SU-DHL-6 (cell line): ENCODE measurements at regions not wholly inside any gene's neighbourhood (a gene's known extent, or its start where the extent isn't known, plus 50 kb on each side); places are given as distances from the start of the nearest gene placed in this dataset.

Experiments used
- H2AFZ ChIP-seq: fragments of 200-600 bp; sonication (generic); 2 replicates; pipeline ENCODE4 v1.6.1; 2014; ENCODE audit warnings: low read depth, mild to moderate bottlenecking, moderate library complexity, mixed read lengths, antibody characterized with exemption, low read length; ENCODE audit not compliant: severe bottlenecking
- H3F3A ChIP-seq: fragments of 200-600 bp; shearing (Covaris generic); 2 replicates; pipeline ENCODE4 v1.6.0; 2016; ENCODE audit warnings: antibody characterized with exemption, mild to moderate bottlenecking; ENCODE audit not compliant: insufficient read depth
- H3K27ac ChIP-seq: fragments of 200-600 bp; sonication (generic); 2 replicates; pipeline ENCODE4 v1.5.1; 2016; ENCODE audit warnings: low read depth, mild to moderate bottlenecking, low read length, moderate library complexity, mixed read lengths
- H3K27me3 ChIP-seq: fragments of 200-600 bp; sonication (generic), shearing (Covaris generic); 2 replicates; pipeline ENCODE4 v1.6.0; 2014; ENCODE audit warnings: mild to moderate bottlenecking, low read length
- H3K36me3 ChIP-seq: fragments of 200-600 bp; sonication (generic); 2 replicates; pipeline ENCODE4 v1.6.1; 2014; ENCODE audit warnings: mild to moderate bottlenecking, low read length, mixed read lengths
- H3K4me2 ChIP-seq: fragments of 300-600, 200-600 bp; shearing (Covaris generic), sonication (generic); 2 replicates; pipeline ENCODE4 v1.6.0; 2014; ENCODE audit warnings: low read length, low read depth, mild to moderate bottlenecking; ENCODE audit not compliant: poor library complexity, severe bottlenecking
- H3K4me3 ChIP-seq: fragments of 200-600 bp; sonication (generic); 2 replicates; pipeline ENCODE4 v1.5.1; 2014; ENCODE audit warnings: antibody characterized with exemption, low read length, mild to moderate bottlenecking, mixed read lengths; ENCODE audit not compliant: insufficient read depth, poor library complexity, severe bottlenecking
- H3K79me2 ChIP-seq: fragments of 200-600 bp; sonication (generic); 2 replicates; pipeline ENCODE4 v1.6.1; 2014; ENCODE audit warnings: mild to moderate bottlenecking, low read length, moderate library complexity; ENCODE audit not compliant: insufficient read depth
- H3K9ac ChIP-seq: fragments of 200-600 bp; sonication (generic); 2 replicates; pipeline ENCODE4 v1.7.0; 2014; ENCODE audit warnings: mild to moderate bottlenecking, low read length
- H3K9me2 ChIP-seq: fragments of 200-600 bp; sonication (generic); replicated peaks from 2 replicates; pipeline ENCODE4 v1.6.1; 2014; ENCODE audit warnings: low read length; ENCODE audit not compliant: insufficient read depth
- H3K9me3 ChIP-seq: fragments of 200-600 bp; sonication (generic); 2 replicates; pipeline ENCODE4 v1.6.1; 2014; ENCODE audit warnings: low read length, mixed read lengths; ENCODE audit not compliant: insufficient read depth
- H4K20me1 ChIP-seq: fragments of 200-600 bp; sonication (generic); 2 replicates; pipeline ENCODE4 v1.6.1; 2014; ENCODE audit warnings: low read depth, mild to moderate bottlenecking, antibody characterized with exemption, low read length, moderate library complexity, mixed read lengths
- EZH2phosphoT487 ChIP-seq: fragments of 200-600 bp; sonication (generic), shearing (Covaris generic); conservative IDR thresholded peaks from 2 replicates; pipeline ENCODE4 v1.6.1; 2018; ENCODE audit warnings: mild to moderate bottlenecking, antibody characterized with exemption, low read length, moderate library complexity, mixed read lengths
- TF ChIP-seq, protein P1 (sequence below): fragments of 200-600 bp; sonication (generic); IDR thresholded peaks from one replicate; pipeline ENCODE4 v1.5.1; 2017; ENCODE audit warnings: antibody characterized with exemption, mild to moderate bottlenecking, low read length, moderate library complexity; ENCODE audit not compliant: insufficient read depth, poor library complexity, severe bottlenecking

DNA sequence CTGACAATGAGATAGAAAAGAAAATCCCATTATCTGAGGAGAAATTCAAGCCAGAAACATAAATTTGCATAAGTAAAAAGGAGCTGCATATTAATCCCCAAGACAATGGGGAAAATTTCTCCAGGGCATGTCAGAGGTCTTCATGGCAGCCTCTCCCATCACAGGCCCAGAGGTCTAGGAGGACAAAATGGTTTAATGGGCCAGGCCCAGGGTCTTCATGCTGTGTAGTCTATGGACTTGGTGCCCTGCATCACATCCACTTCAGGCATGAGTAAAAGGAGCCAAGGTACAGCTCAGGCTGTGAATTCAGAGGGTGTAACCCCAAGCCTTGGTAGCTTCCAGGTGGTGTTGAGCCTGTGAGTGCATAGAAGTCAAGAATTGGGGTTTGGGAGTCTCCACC, 1097.2 kb upstream of the RAG2 start:
- Histone ChIP-seq H2AFZ (no peak overlapping the region), H3K36me3 (no peaks in the 10 kb centered on the region)

DNA sequence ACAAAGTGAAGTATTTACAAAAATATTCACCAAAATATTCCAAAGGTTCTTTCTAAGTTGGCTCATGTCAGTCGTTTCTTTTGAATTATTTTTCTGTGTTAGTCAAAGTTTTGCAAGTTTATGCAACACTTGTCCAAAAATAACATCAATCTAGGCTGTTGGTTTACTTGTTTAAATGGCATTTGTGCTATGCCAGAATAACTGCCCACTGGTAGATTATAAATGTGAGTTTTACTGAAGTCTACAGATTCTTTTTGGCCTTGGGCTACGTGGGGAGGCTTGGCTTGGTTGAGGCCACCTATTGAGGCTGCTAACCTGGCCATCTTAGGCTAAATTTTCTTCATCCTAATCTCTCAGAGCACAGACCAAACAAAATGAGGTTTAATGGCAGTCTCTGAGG, 1091.9 kb upstream of the RAG2 start:
- H2AFZ ChIP-seq = no peak overlapping the region
- no peak overlapping the region for H3K4me3 ChIP-seq
- H3K27me3 ChIP-seq = no peaks in the 10 kb centered on the region
- no peak for TF ChIP-seq EZH2phosphoT487
- TF ChIP-seq, protein P1, sequence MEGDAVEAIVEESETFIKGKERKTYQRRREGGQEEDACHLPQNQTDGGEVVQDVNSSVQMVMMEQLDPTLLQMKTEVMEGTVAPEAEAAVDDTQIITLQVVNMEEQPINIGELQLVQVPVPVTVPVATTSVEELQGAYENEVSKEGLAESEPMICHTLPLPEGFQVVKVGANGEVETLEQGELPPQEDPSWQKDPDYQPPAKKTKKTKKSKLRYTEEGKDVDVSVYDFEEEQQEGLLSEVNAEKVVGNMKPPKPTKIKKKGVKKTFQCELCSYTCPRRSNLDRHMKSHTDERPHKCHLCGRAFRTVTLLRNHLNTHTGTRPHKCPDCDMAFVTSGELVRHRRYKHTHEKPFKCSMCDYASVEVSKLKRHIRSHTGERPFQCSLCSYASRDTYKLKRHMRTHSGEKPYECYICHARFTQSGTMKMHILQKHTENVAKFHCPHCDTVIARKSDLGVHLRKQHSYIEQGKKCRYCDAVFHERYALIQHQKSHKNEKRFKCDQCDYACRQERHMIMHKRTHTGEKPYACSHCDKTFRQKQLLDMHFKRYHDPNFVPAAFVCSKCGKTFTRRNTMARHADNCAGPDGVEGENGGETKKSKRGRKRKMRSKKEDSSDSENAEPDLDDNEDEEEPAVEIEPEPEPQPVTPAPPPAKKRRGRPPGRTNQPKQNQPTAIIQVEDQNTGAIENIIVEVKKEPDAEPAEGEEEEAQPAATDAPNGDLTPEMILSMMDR = no peak
- H3K9me2 ChIP-seq = no peaks in the 10 kb centered on the region
- H3K27ac ChIP-seq = no peak overlapping the region
- H3K9me3 ChIP-seq = peaks cover under 1% of the 10 kb centered on the region; the same call in 1 of the 2 replicates
- H4K20me1 ChIP-seq = no peaks in the 10 kb centered on the region
- no peak overlapping the region for H3K9ac ChIP-seq
- H3K36me3 ChIP-seq = no peaks in the 10 kb centered on the region
- no peaks in the 10 kb centered on the region for H3K79me2 ChIP-seq
- H3F3A ChIP-seq = no peaks in the 10 kb centered on the region
- H3K4me2 ChIP-seq = no peak overlapping the region

More for the DNA sequence above, 1097.2 kb upstream of the RAG2 start:
- Histone ChIP-seq H3K9me3 (peaks cover 12% of the 10 kb centered on the region; the same call in 1 of the 2 replicates), H3K27me3 (no peaks in the 10 kb centered on the region), H3K4me3 (no peak overlapping the region), H3K9ac (no peak overlapping the region), H3K79me2 (no peaks in the 10 kb centered on the region), H3F3A (no peaks in the 10 kb centered on the region), H3K4me2 (no peak overlapping the region), H3K27ac (no peak overlapping the region), H4K20me1 (no peaks in the 10 kb centered on the region), H3K9me2 (no peaks in the 10 kb centered on the region)
- TF ChIP-seq EZH2phosphoT487 = no peak
- TF ChIP-seq, protein P1 = no peak

DNA sequence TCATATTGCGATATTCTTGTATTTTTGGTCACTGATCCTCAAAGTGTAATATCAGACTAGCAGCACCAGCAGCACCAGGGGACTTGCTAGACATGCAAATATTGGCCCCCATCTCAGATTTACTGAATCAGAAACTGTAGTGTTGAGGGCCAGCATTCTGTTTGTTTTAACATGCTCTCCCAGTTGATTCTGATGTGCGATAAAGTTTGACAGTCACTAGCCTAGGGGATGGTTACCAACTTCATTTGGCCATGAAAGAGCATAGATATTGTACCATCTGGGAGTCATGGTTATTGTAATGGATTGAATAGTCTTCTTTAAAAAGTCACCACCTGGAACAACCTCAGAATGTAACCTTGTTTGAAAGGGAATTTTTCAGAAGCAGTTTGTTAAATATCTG, 1090.4 kb upstream of the RAG2 start:
- Histone ChIP-seq H3K79me2 (no peaks in the 10 kb centered on the region), H3K27me3 (no peaks in the 10 kb centered on the region), H2AFZ (no peak overlapping the region), H3K27ac (no peak overlapping the region), H4K20me1 (no peaks in the 10 kb centered on the region), H3K4me3 (no peak overlapping the region), H3K9me3 (no peaks in the 10 kb centered on the region), H3K9ac (no peak overlapping the region), H3K9me2 (no peaks in the 10 kb centered on the region), H3K4me2 (no peak overlapping the region), H3K36me3 (no peaks in the 10 kb centered on the region), H3F3A (no peaks in the 10 kb centered on the region)
- no peak for TF ChIP-seq EZH2phosphoT487
- TF ChIP-seq, protein P1 = no peak

DNA sequence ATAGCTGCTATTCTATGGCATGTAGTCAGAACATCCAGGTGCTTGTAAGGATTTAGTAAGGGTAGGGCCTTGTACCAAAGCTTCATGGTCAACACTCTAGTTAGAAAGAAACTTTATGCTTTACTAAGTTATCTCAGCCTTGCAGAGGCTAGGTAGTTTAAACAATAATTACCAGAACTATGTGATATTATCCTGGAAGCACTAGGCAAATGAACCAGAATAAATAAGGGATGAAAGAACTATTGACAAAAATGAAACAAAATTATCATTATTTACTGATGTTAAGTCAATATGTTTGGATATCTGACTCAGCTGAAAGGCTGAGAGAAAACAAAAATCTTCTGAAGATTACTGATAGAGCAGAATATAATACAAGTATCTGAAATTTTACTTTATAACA, 1089.1 kb upstream of the RAG2 start:
- Histone ChIP-seq H3K79me2 (no peaks in the 10 kb centered on the region), H3K27ac (no peak overlapping the region), H3F3A (no peaks in the 10 kb centered on the region), H3K4me3 (no peak overlapping the region), H3K4me2 (no peak overlapping the region), H3K27me3 (no peaks in the 10 kb centered on the region), H4K20me1 (no peaks in the 10 kb centered on the region), H3K9me3 (no peaks in the 10 kb centered on the region), H3K9ac (no peak overlapping the region), H3K9me2 (no peaks in the 10 kb centered on the region), H2AFZ (no peak overlapping the region), H3K36me3 (no peaks in the 10 kb centered on the region)
- no peak for TF ChIP-seq EZH2phosphoT487
- TF ChIP-seq, protein P1 = no peak
